ENCODE measurements at regions not wholly inside any gene's neighbourhood (a gene's known extent, or its start where the extent isn't known, plus 50 kb on each side); places are given as distances from the start of the nearest gene placed in this dataset.

GRCh38 chr12:42933461-42934081 lies 344.0 kb upstream of the PRICKLE1 start (continued):
- TF ChIP-seq ZNF501 (tag by site-specific recombination; IDR thresholded peaks at IDR 0.05) (no peak), ZNF140 (tag by site-specific recombination; IDR thresholded peaks at IDR 0.05) (no peak), ZSCAN30 (tag by site-specific recombination; IDR thresholded peaks at IDR 0.05) (peak; percentile 42; the same call in 1 of the 2 replicates), ZFHX2 (tag by site-specific recombination; conservative IDR thresholded peaks at IDR 0.05) (no peak), ZNF19 (tag by site-specific recombination; IDR thresholded peaks at IDR 0.05; ENCODE audit: low read depth) (no peak), ZNF561 (tag by site-specific recombination; IDR thresholded peaks at IDR 0.05; ENCODE audit: borderline replicate concordance) (peak; percentile 24; the same call in 1 of the 2 replicates), ZNF768 (tag by site-specific recombination; IDR thresholded peaks at IDR 0.05) (no peak), ZNF514 (tag by site-specific recombination; IDR thresholded peaks at IDR 0.05) (no peak), ZNF280C (tag by site-specific recombination; IDR thresholded peaks at IDR 0.05) (no peak), ZNF629 (tag by site-specific recombination; IDR thresholded peaks at IDR 0.05) (no peak), SCRT2 (tag by site-specific recombination; IDR thresholded peaks at IDR 0.05) (no peak), SP2 (tag by site-specific recombination; IDR thresholded peaks at IDR 0.05) (no peak), ZNF544 (tag by site-specific recombination; IDR thresholded peaks at IDR 0.05) (no peak), MEIS1 (CRISPR knock-in tag; IDR thresholded peaks at IDR 0.05; ENCODE audit: borderline replicate concordance) (no peak), ZNF677 (tag by site-specific recombination; IDR thresholded peaks at IDR 0.05) (no peak), ZNF37A (tag by site-specific recombination; IDR thresholded peaks at IDR 0.05) (no peak), ZNF146 (tag by site-specific recombination; IDR thresholded peaks at IDR 0.05) (no peak), ZNF776 (tag by site-specific recombination; IDR thresholded peaks at IDR 0.05; ENCODE audit: borderline replicate concordance) (no peak), GLIS2 (tag by site-specific recombination; IDR thresholded peaks at IDR 0.05) (no peak), PRDM6 (tag by site-specific recombination; IDR thresholded peaks at IDR 0.05) (peak; percentile 70), ELK4 (IDR thresholded peaks at IDR 0.05; ENCODE audit: borderline replicate concordance, low read depth, low read length) (no peak), ZNF221 (tag by site-specific recombination; IDR thresholded peaks at IDR 0.05; ENCODE audit: borderline replicate concordance) (no peak), ZNF362 (tag by site-specific recombination; IDR thresholded peaks at IDR 0.05) (no peak), ZIC2 (tag by site-specific recombination; IDR thresholded peaks at IDR 0.05) (peak; percentile 29; the same call in 1 of the 2 replicates), ZNF302 (tag by site-specific recombination; IDR thresholded peaks at IDR 0.05; ENCODE audit: low read depth) (no peak), YY1 (tag by site-specific recombination; IDR thresholded peaks at IDR 0.05) (peak; percentile 16; the same call in 1 of the 2 replicates), ZNF596 (tag by site-specific recombination; IDR thresholded peaks at IDR 0.05) (no peak), ZNF510 (tag by site-specific recombination; IDR thresholded peaks at IDR 0.05; ENCODE audit: insufficient replicate concordance) (no peak), ZNF488 (tag by site-specific recombination; IDR thresholded peaks at IDR 0.05) (no peak), ZNF843 (tag by site-specific recombination; IDR thresholded peaks at IDR 0.05) (0 out of 2 replicates have a peak, but pooled peaks have one; percentile 15), BCL11A (tag by site-specific recombination; IDR thresholded peaks at IDR 0.05; ENCODE audit: low read depth) (no peak), KLF9 (tag by site-specific recombination; IDR thresholded peaks at IDR 0.05; ENCODE audit: low read depth) (no peak), ZNF311 (tag by site-specific recombination; IDR thresholded peaks at IDR 0.05; ENCODE audit: borderline replicate concordance) (no peak), ZNF423 (tag by site-specific recombination; IDR thresholded peaks at IDR 0.05) (no peak)
